ENCODE measurements at regions not wholly inside any gene's neighbourhood (a gene's known extent, or its start where the extent isn't known, plus 50 kb on each side); places are given as distances from the start of the nearest gene placed in this dataset.
A peak's percentile ranks its signal among the peaks of the same experiment; 100 is the strongest.

- Histone ChIP-seq H3K36me3 (no peaks in the 10 kb centered on the region), H3K27me3 (no peaks in the 10 kb centered on the region), H3K9me3 (no peaks in the 10 kb centered on the region), H3K4me3 (no peak overlapping the region), H3K4me1 (peaks cover 0 to 3% of the 10 kb centered on the region in 2 donors), H3K27ac (peak overlapping the region; percentile 85 to 89)
- TF ChIP-seq POLR2A (IDR thresholded peaks at IDR 0.05) (no peak), POLR2AphosphoS5 (IDR thresholded peaks at IDR 0.05) (no peak), CTCF (IDR thresholded peaks at IDR 0.05) (no peak)
- DNase-seq (ENCODE audit: low spot score in 2 of 2), result peak in 1 of 2 donors; percentile 50
- intact Hi-C loops (cut with DNase I; ENCODE audit: low total_unique reads), result no loop called here
Measured at GRCh38 chr4:184328022-184328736, 110.5 kb upstream of the ENPP6 start.

GRCh38 chr4:184324939-184325477 lies 107.3 kb upstream of the ENPP6 start:
- H3K9me3 ChIP-seq, result no peaks in the 10 kb centered on the region
- no peak for DNase-seq (ENCODE audit: low spot score in 2 of 2)
- H3K36me3 ChIP-seq, result no peaks in the 10 kb centered on the region
- H3K27ac ChIP-seq, result no peak overlapping the region
- H3K4me1 ChIP-seq, result peaks cover 0 to 3% of the 10 kb centered on the region in 2 donors
- TF ChIP-seq CTCF (IDR thresholded peaks at IDR 0.05) (no peak), POLR2A (IDR thresholded peaks at IDR 0.05) (no peak), POLR2AphosphoS5 (IDR thresholded peaks at IDR 0.05) (no peak)
- no peaks in the 10 kb centered on the region for H3K27me3 ChIP-seq
- intact Hi-C loops (cut with DNase I; ENCODE audit: low total_unique reads), result no loop called here
- H3K4me3 ChIP-seq, result no peak overlapping the region

GRCh38 chr4:184322328-184323025 lies 104.8 kb upstream of the ENPP6 start:
- Histone ChIP-seq H3K27me3 (no peaks in the 10 kb centered on the region), H3K4me1 (no peaks in the 10 kb centered on the region), H3K9me3 (no peaks in the 10 kb centered on the region), H3K4me3 (no peak overlapping the region), H3K36me3 (no peaks in the 10 kb centered on the region), H3K27ac (no peak overlapping the region)
- TF ChIP-seq POLR2A (IDR thresholded peaks at IDR 0.05), result no peak
- TF ChIP-seq CTCF (IDR thresholded peaks at IDR 0.05), result no peak
- intact Hi-C loops (cut with DNase I; ENCODE audit: low total_unique reads), result no loop called here
- DNase-seq (ENCODE audit: low spot score in 2 of 2), result no peak

GRCh38 chr4:184320631-184321030 lies 103.0 kb upstream of the ENPP6 start:
- H3K27ac ChIP-seq, result no peak overlapping the region
- TF ChIP-seq POLR2A (IDR thresholded peaks at IDR 0.05) (no peak), CTCF (IDR thresholded peaks at IDR 0.05) (no peak), POLR2AphosphoS5 (IDR thresholded peaks at IDR 0.05) (no peak)

GRCh38 chr4:184318852-184319251 lies 101.2 kb upstream of the ENPP6 start:
- H3K27me3 ChIP-seq, result no peaks in the 10 kb centered on the region
- DNase-seq (ENCODE audit: low spot score in 2 of 2), result no peak
- H3K9me3 ChIP-seq, result no peaks in the 10 kb centered on the region
- no peak overlapping the region for H3K4me3 ChIP-seq
- no peaks in the 10 kb centered on the region for H3K4me1 ChIP-seq
- no peak for TF ChIP-seq POLR2AphosphoS5 (IDR thresholded peaks at IDR 0.05)
- no peak for TF ChIP-seq POLR2A (IDR thresholded peaks at IDR 0.05)
- no peak for TF ChIP-seq CTCF (IDR thresholded peaks at IDR 0.05)
- no peaks in the 10 kb centered on the region for H3K36me3 ChIP-seq
- intact Hi-C loops (cut with DNase I; ENCODE audit: low total_unique reads), result no loop called here
- H3K27ac ChIP-seq, result no peak overlapping the region

More at GRCh38 chr4:184320631-184321030, 103.0 kb upstream of the ENPP6 start:
- no peak for DNase-seq (ENCODE audit: low spot score in 2 of 2)
- intact Hi-C loops (cut with DNase I; ENCODE audit: low total_unique reads), result no loop called here
- no peaks in the 10 kb centered on the region for H3K4me1 ChIP-seq
- H3K36me3 ChIP-seq, result no peaks in the 10 kb centered on the region
- no peak overlapping the region for H3K4me3 ChIP-seq
- H3K9me3 ChIP-seq, result no peaks in the 10 kb centered on the region
- no peaks in the 10 kb centered on the region for H3K27me3 ChIP-seq
